Chondrocyte (in vitro differentiated cells): ENCODE measurements at regions not wholly inside any gene's neighbourhood (a gene's known extent, or its start where the extent isn't known, plus 50 kb on each side); places are given as distances from the start of the nearest gene placed in this dataset.

Experiments used
- DNase-seq: peaks from one replicate; pipeline ENCODE4 v3.0.0; 2021; ENCODE audit warnings: mixed read lengths, low spot score
- H3K27ac Mint-ChIP-seq: one replicate; pipeline ENCODE4 v1.8.0; 2021; ENCODE audit warnings: mild to moderate bottlenecking, moderate library complexity, mixed read lengths; ENCODE audit not compliant: unreplicated experiment
- H3K27me3 Mint-ChIP-seq: 2 replicates; pipeline ENCODE4 v1.8.0; 2021; ENCODE audit warnings: low read depth, mixed read lengths
- H3K36me3 Mint-ChIP-seq: 2 replicates; pipeline ENCODE4 v1.8.0; 2021; ENCODE audit warnings: low read depth, mixed read lengths
- H3K4me1 Mint-ChIP-seq: 2 replicates; pipeline ENCODE4 v1.8.0; 2021; ENCODE audit warnings: low read depth, mild to moderate bottlenecking, mixed read lengths
- H3K4me3 Mint-ChIP-seq: one replicate; pipeline ENCODE4 v1.8.0; 2021; ENCODE audit warnings: mild to moderate bottlenecking, moderate library complexity, mixed read lengths; ENCODE audit not compliant: unreplicated experiment
- H3K9me3 Mint-ChIP-seq: 2 replicates; pipeline ENCODE4 v1.8.0; 2021; ENCODE audit warnings: low read depth, mixed read lengths
- CTCF ChIP-seq: fragments of 200-600 bp; sonication (generic); IDR thresholded peaks from 2 replicates; pipeline ENCODE4 v1.5.0; 2021; ENCODE audit warnings: antibody characterized with exemption, mild to moderate bottlenecking, moderate library complexity

- no peak overlapping the region for H3K27ac Mint-ChIP-seq
Measured at GRCh38 chr1:194355488-194356106, 1169.2 kb upstream of the B3GALT2 start.

GRCh38 chr1:194353121-194353520, 1166.7 kb upstream of the B3GALT2 start:
- H3K27me3 Mint-ChIP-seq: no peaks in the 10 kb centered on the region
- H3K36me3 Mint-ChIP-seq: no peaks in the 10 kb centered on the region
- H3K27ac Mint-ChIP-seq: no peak overlapping the region
- no peaks in the 10 kb centered on the region for H3K4me1 Mint-ChIP-seq
- peaks cover 2% of the 10 kb centered on the region for H3K9me3 Mint-ChIP-seq
- TF ChIP-seq CTCF: no peak
- H3K4me3 Mint-ChIP-seq: no peak overlapping the region
- no peak for DNase-seq

More at GRCh38 chr1:194355488-194356106, 1169.2 kb upstream of the B3GALT2 start:
- Mint-ChIP-seq H3K36me3 (no peaks in the 10 kb centered on the region), H3K27me3 (no peaks in the 10 kb centered on the region), H3K4me3 (no peak overlapping the region), H3K4me1 (no peaks in the 10 kb centered on the region), H3K9me3 (no peaks in the 10 kb centered on the region)
- TF ChIP-seq CTCF: no peak
- DNase-seq: no peak

- Mint-ChIP-seq H3K9me3 (peaks cover 6% of the 10 kb centered on the region), H3K36me3 (no peaks in the 10 kb centered on the region), H3K4me3 (no peak overlapping the region), H3K4me1 (no peaks in the 10 kb centered on the region), H3K27me3 (no peaks in the 10 kb centered on the region), H3K27ac (no peak overlapping the region)
- DNase-seq: no peak
- TF ChIP-seq CTCF: no peak
Measured at GRCh38 chr1:194347200-194347599, 1160.8 kb upstream of the B3GALT2 start.

- DNase-seq: peak; percentile 62
Measured at GRCh38 chr1:194342484-194343262, 1156.3 kb upstream of the B3GALT2 start.

More at GRCh38 chr1:194342484-194343262, 1156.3 kb upstream of the B3GALT2 start:
- TF ChIP-seq CTCF: peak; percentile 14
- Mint-ChIP-seq H3K9me3 (no peaks in the 10 kb centered on the region), H3K27me3 (no peaks in the 10 kb centered on the region), H3K4me3 (no peak overlapping the region), H3K4me1 (peaks cover 10% of the 10 kb centered on the region), H3K36me3 (no peaks in the 10 kb centered on the region), H3K27ac (no peak overlapping the region)
